ENCODE measurements at regions not wholly inside any gene's neighbourhood (a gene's known extent, or its start where the extent isn't known, plus 50 kb on each side); places are given as distances from the start of the nearest gene placed in this dataset.
A peak's percentile ranks its signal among the peaks of the same experiment; 100 is the strongest.

DNA sequence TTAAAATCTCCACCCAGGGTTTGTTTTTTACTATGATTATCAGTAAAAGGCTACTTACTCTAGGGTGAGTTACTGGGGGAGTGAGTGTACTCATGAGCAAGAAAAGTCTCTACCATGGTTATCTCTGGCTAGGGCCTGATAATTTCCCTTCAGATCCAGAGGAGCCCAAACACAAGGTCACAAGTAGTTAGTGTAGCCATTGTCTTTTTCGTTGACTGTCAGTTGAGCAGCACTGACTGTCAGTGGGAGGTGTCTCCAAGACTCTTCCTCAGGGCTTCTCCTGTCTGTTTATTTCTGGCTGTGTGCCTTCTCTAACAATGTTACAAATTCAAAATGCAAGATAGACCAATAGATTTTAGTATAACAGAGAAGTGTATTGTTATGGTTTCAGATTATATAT, 181.2 kb upstream of the MIS18BP1 start:
- H2AFZ ChIP-seq (ENCODE audit: low read depth, low read length) = no peak overlapping the region
- H3K79me2 ChIP-seq (ENCODE audit: control insufficient read depth, insufficient read depth, low read length) = no peaks in the 10 kb centered on the region
- no peaks in the 10 kb centered on the region for H3K9me3 ChIP-seq (replicated peaks; ENCODE audit: control insufficient read depth, insufficient read depth, low read length)
- H3K27me3 ChIP-seq (ENCODE audit: control insufficient read depth in 2 of 2, insufficient read depth in 2 of 2, low read length in 2 of 2) = no peaks in the 10 kb centered on the region
- H4K20me1 ChIP-seq (replicated peaks; ENCODE audit: control insufficient read depth, extremely low read depth, insufficient read depth, low read length) = no peaks in the 10 kb centered on the region
- ChIA-PET POLR2A (no interaction called here), CTCF (no interaction called here)
- dilution Hi-C loops (cut with MboI; ENCODE audit: extremely low pct_ligation_motif_present, low sequenced_read_pairs) = no loop called here
- FAIRE-seq (no peak), DNase-seq (ENCODE audit: low read depth, low spot score) (no peak)
- BruUV-seq (replicated peaks) = no TSS peak
- no peak overlapping the region for H3K4me3 ChIP-seq (replicated peaks in 1 of 3; ENCODE audit: insufficient read depth in 1 of 3, low read depth in 1 of 3, low read length in 3 of 3)
- no peaks in the 10 kb centered on the region for H3K4me1 ChIP-seq (ENCODE audit: control insufficient read depth, extremely low read depth, insufficient read depth, low read length)
- H3K9me1 ChIP-seq (replicated peaks; ENCODE audit: control insufficient read depth, extremely low read depth, insufficient read depth, low read length) = no peaks in the 10 kb centered on the region
- no peak overlapping the region for H3K4me2 ChIP-seq (ENCODE audit: insufficient read depth, low read length)
- intact Hi-C loops (cut with micrococcal nuclease) = no loop called here
- H3K27ac ChIP-seq (ENCODE audit: insufficient read depth, low read depth, low read length) = no peak overlapping the region
- H3K36me3 ChIP-seq (ENCODE audit: control insufficient read depth in 2 of 2, extremely low read depth in 1 of 2, insufficient read depth in 2 of 2, low read length in 2 of 2) = no peaks in the 10 kb centered on the region
- H3K9ac ChIP-seq (replicated peaks; ENCODE audit: extremely low read depth, insufficient read depth, low read length) = no peak overlapping the region
- TF ChIP-seq EZH2 (IDR thresholded peaks at IDR 0.05; ENCODE audit: borderline replicate concordance, low read depth, low read length, severe bottlenecking) = no peak
- no peak for TF ChIP-seq POLR2A (IDR thresholded peaks at IDR 0.05; ENCODE audit: low read depth, low read length)
- TF ChIP-seq, protein P1, sequence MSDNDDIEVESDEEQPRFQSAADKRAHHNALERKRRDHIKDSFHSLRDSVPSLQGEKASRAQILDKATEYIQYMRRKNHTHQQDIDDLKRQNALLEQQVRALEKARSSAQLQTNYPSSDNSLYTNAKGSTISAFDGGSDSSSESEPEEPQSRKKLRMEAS (IDR thresholded peaks at IDR 0.05; ENCODE audit: insufficient read depth, insufficient read length) = no peak

DNA sequence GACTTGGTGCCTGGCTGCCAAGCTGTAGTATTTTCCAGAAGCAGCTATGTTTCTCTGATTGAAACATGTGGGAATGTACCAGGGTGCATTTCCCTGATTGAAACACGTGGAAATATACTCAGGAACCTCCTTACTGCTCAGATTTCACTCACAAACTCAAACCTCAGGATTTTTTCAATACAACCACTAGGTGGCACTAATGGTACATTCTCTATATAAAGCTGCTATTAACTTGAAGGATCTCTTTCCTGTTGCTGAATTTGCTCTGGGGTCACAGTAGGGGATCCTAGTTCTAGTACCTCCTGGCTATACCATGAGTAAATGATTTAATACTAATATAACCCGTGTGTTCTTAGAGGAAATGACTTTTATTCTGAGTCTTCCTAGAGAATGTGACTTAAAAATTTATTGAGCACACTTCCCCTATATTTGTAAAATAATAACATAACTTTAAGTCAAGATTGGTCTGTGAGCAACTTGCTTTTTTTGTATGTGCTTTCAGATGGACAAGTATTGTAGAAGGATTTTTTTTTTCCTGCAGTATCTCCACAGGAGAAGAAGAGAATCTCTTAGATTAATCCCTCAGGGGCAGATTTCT, 173.8 kb upstream of the MIS18BP1 start:
- Histone ChIP-seq H3K9me3 (replicated peaks; ENCODE audit: control insufficient read depth, insufficient read depth, low read length) (no peaks in the 10 kb centered on the region), H3K9ac (replicated peaks; ENCODE audit: extremely low read depth, insufficient read depth, low read length) (no peak overlapping the region), H3K4me2 (ENCODE audit: insufficient read depth, low read length) (no peak overlapping the region), H3K4me1 (ENCODE audit: control insufficient read depth, extremely low read depth, insufficient read depth, low read length) (no peaks in the 10 kb centered on the region), H4K20me1 (replicated peaks; ENCODE audit: control insufficient read depth, extremely low read depth, insufficient read depth, low read length) (no peaks in the 10 kb centered on the region), H3K27me3 (ENCODE audit: control insufficient read depth in 2 of 2, insufficient read depth in 2 of 2, low read length in 2 of 2) (no peaks in the 10 kb centered on the region), H3K27ac (ENCODE audit: insufficient read depth, low read depth, low read length) (no peak overlapping the region), H3K79me2 (ENCODE audit: control insufficient read depth, insufficient read depth, low read length) (no peaks in the 10 kb centered on the region), H3K4me3 (replicated peaks in 1 of 3; ENCODE audit: insufficient read depth in 1 of 3, low read depth in 1 of 3, low read length in 3 of 3) (no peak overlapping the region), H3K36me3 (ENCODE audit: control insufficient read depth in 2 of 2, extremely low read depth in 1 of 2, insufficient read depth in 2 of 2, low read length in 2 of 2) (no peaks in the 10 kb centered on the region), H3K9me1 (replicated peaks; ENCODE audit: control insufficient read depth, extremely low read depth, insufficient read depth, low read length) (no peaks in the 10 kb centered on the region), H2AFZ (ENCODE audit: low read depth, low read length) (no peak overlapping the region)
- no peak for TF ChIP-seq GATA2 (IDR thresholded peaks at IDR 0.05; ENCODE audit: insufficient read depth, insufficient read length, low read depth, low read length)
- TF ChIP-seq MYC (IDR thresholded peaks at IDR 0.05; ENCODE audit: low read depth, low read length) = no peak
- TF ChIP-seq, protein P2, sequence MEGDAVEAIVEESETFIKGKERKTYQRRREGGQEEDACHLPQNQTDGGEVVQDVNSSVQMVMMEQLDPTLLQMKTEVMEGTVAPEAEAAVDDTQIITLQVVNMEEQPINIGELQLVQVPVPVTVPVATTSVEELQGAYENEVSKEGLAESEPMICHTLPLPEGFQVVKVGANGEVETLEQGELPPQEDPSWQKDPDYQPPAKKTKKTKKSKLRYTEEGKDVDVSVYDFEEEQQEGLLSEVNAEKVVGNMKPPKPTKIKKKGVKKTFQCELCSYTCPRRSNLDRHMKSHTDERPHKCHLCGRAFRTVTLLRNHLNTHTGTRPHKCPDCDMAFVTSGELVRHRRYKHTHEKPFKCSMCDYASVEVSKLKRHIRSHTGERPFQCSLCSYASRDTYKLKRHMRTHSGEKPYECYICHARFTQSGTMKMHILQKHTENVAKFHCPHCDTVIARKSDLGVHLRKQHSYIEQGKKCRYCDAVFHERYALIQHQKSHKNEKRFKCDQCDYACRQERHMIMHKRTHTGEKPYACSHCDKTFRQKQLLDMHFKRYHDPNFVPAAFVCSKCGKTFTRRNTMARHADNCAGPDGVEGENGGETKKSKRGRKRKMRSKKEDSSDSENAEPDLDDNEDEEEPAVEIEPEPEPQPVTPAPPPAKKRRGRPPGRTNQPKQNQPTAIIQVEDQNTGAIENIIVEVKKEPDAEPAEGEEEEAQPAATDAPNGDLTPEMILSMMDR (IDR thresholded peaks at IDR 0.05; ENCODE audit: extremely low read depth in 1 of 2, insufficient read depth in 1 of 2, low read depth in 1 of 2, low read length in 2 of 2) = peak; percentile 25 to 42
- ChIA-PET POLR2A (no interaction called here), CTCF (interaction anchor here (0.5 to 1.3 kb wide), 3 partner anchors 12 to 1871 kb away, joined by 3 to 4 read pairs (median 3); no protein-coding TSS in a partner anchor)
- dilution Hi-C loops (cut with MboI; ENCODE audit: extremely low pct_ligation_motif_present, low sequenced_read_pairs) (no loop called here), intact Hi-C loops (cut with micrococcal nuclease) (loop anchor here (1.0 kb wide), 1 partner anchor 918 kb away; no protein-coding TSS in a partner anchor)
- FAIRE-seq (peak; percentile 42), DNase-seq (ENCODE audit: low read depth, low spot score) (peak; percentile 41)
- no TSS peak for BruUV-seq (replicated peaks)

Data from endothelial cell of umbilical vein (primary cell).